Activated T-cell treated with anti-CD3 and anti-CD28 coated beads, Interleukin-2, amount 50 U/mL, for 4 hours (primary cell): ENCODE measurements at regions not wholly inside any gene's neighbourhood (a gene's known extent, or its start where the extent isn't known, plus 50 kb on each side); places are given as distances from the start of the nearest gene placed in this dataset.
"Not testable (repeated sequence)": the region's sequence is repeated elsewhere in the genome, so short reads cannot be mapped to it uniquely, and the experiment has no call there.

Source experiments
- ATAC-seq, 2 donors: fragments of 200-7000 bp; cut with Tn5 transposase; one replicate each; pipeline ENCODE4 v1.10.0; 2021
- DNase-seq: peaks from one replicate; pipeline ENCODE4 v3.0.0-alpha.2; 2020
- H3K27me3 Mint-ChIP-seq: one replicate; pipeline ENCODE4 v1.8.0; 2021; ENCODE audit warnings: low read depth, mixed read lengths
- H3K36me3 Mint-ChIP-seq: one replicate; pipeline ENCODE4 v1.8.0; 2022; ENCODE audit warnings: mixed read lengths; ENCODE audit not compliant: insufficient read depth
- H3K4me1 Mint-ChIP-seq: one replicate; pipeline ENCODE4 v1.8.0; 2021; ENCODE audit warnings: low read depth, mixed read lengths
- H3K4me3 Mint-ChIP-seq: one replicate; pipeline ENCODE4 v1.8.0; 2021; ENCODE audit warnings: mild to moderate bottlenecking, moderate library complexity, mixed read lengths
- H3K9me3 Mint-ChIP-seq: one replicate; pipeline ENCODE4 v1.8.0; 2021; ENCODE audit warnings: mixed read lengths

DNA sequence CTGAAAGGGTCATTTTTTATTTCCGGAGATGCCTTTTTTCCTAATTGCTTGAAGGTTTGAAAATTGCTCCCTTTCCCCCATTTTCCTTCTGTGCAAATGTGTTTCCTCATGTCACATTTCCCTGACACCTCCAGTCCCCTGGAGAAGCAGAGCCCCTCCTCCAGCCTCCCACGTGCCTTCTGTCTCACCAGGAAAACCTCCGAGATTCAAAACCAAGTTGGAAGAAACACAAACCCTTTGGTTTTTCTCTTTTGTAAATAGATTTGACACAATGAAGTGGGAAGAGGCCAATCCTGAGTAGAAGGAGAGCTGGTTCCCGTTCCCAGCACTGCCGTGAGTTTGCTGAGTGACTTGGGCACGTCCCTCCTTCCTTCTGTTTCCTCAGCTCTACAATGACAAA is 125.4 kb upstream of the MYCN start:
- Mint-ChIP-seq H3K4me3 (no peak overlapping the region), H3K9me3 (no peaks in the 10 kb centered on the region), H3K36me3 (no peaks in the 10 kb centered on the region), H3K27me3 (peaks cover 11% of the 10 kb centered on the region), H3K4me1 (no peaks in the 10 kb centered on the region)
- no peak for DNase-seq
- no peak for ATAC-seq

DNA sequence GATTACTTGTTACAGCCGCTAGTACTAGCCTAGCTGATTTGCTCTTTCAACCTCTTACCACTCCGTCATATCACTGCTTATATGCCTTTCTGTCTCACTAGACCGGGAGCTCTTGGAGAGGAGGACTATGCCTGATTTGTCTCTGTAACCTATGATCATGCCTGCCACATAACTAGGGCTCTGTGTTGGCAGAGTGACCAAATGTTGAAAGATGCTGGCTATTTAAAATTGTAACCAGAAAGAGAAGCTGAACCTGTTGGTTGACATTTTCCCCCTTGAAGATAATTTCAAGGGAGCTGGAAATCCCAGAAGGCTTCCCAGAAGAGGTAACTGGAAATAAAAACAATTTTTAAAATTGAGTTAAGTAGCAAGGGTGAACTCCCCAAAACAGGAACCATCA is 124.1 kb upstream of the MYCN start:
- peaks cover 11% of the 10 kb centered on the region for H3K27me3 Mint-ChIP-seq
- no peaks in the 10 kb centered on the region for H3K36me3 Mint-ChIP-seq
- H3K4me3 Mint-ChIP-seq: no peak overlapping the region
- no peaks in the 10 kb centered on the region for H3K9me3 Mint-ChIP-seq
- ATAC-seq (no peak), DNase-seq (no peak)
- H3K4me1 Mint-ChIP-seq: no peaks in the 10 kb centered on the region

DNA sequence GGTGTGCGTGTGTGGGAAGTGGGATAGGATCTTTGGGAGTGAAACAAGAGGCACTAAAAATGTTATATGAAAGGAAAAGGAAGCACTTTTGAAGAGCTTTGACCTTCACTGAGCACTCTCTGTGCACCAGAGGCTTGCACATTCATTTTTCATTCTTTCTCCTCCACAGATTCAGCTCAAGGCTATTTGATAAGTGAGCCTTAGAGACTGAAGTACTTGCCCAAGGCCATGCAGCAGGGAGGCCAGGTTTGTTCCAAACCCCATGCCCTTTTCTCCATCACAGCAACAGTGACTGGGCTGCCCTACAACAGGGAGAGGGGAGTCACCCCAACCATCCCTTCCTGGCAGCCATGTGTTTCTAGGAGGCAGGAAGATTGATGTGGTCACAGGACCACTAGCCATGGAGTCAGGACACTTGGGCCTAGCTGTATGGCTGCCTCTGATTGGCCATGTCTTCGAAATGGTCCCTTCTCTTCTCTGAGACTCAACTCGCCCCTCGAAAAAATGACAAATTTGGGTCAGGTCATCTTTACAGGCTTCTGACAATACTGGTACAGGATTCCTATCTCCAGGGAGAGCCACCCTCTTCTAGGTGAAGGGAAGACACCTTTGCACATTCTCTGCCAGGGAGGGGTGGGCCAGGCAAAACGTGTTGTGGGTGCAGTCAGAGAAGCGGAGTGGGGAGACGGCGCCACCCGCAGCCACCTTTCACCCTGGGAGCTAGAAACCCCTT is 123.5 kb upstream of the MYCN start:
- peaks cover 11% of the 10 kb centered on the region for H3K27me3 Mint-ChIP-seq
- H3K4me1 Mint-ChIP-seq: no peaks in the 10 kb centered on the region
- no peaks in the 10 kb centered on the region for H3K9me3 Mint-ChIP-seq
- H3K36me3 Mint-ChIP-seq: no peaks in the 10 kb centered on the region
- no peak for DNase-seq
- no peak for ATAC-seq
- H3K4me3 Mint-ChIP-seq: no peak overlapping the region

GRCh38 chr2:15817748-15818147 is 122.6 kb upstream of the MYCN start:
- H3K9me3 Mint-ChIP-seq: no peaks in the 10 kb centered on the region
- no peak overlapping the region for H3K4me3 Mint-ChIP-seq
- H3K36me3 Mint-ChIP-seq: no peaks in the 10 kb centered on the region
- ATAC-seq: no peak
- DNase-seq: no peak
- H3K27me3 Mint-ChIP-seq: peaks cover 11% of the 10 kb centered on the region
- H3K4me1 Mint-ChIP-seq: no peaks in the 10 kb centered on the region

DNA sequence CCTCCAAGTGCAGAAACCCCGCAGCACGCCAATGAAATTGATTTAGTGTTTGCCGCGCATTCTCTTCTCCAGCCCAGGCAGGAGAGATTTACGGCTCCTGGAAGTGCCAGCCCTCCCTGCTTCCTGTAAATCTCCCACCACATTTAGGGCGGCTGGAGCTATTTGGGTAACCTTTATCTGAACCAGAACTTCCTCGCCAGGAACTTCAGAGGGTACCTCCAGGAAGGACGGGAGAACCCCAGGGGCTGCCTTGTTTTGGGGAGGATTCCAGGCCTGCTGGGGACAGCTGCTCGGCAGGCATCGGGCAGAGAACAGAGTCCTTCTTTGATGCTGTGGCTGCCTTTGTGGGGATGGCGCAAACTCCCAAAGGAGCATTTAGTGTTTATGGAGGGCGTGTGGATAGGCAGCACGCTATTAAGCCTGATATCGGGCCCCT is 122.0 kb upstream of the MYCN start:
- Mint-ChIP-seq H3K36me3 (no peaks in the 10 kb centered on the region), H3K4me3 (no peak overlapping the region), H3K4me1 (no peaks in the 10 kb centered on the region), H3K9me3 (no peaks in the 10 kb centered on the region), H3K27me3 (peaks cover 11% of the 10 kb centered on the region)
- ATAC-seq (no peak), DNase-seq (no peak)

DNA sequence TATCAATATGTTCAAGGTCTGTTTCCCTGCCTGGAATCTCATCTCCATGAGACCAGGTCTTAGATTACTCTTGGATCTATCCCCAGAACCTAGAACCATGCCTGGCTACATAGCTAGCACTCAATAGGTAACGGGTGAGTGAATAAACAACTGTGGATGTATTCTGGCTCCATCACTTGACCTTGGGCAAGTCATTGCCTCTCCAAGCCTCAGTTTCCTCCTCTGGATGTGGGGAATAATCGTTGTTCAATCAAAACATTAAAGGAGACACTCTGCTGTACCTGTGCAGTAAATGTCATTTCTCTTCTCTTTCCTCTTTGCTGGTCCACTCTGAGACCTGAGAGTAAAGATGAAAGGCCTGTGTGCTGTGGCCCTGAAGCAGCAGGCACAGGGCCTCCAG is 121.5 kb upstream of the MYCN start:
- no peaks in the 10 kb centered on the region for H3K9me3 Mint-ChIP-seq
- H3K36me3 Mint-ChIP-seq: no peaks in the 10 kb centered on the region
- ATAC-seq (no peak), DNase-seq (no peak)
- H3K27me3 Mint-ChIP-seq: peaks cover 11% of the 10 kb centered on the region
- H3K4me3 Mint-ChIP-seq: no peak overlapping the region
- H3K4me1 Mint-ChIP-seq: no peaks in the 10 kb centered on the region

DNA sequence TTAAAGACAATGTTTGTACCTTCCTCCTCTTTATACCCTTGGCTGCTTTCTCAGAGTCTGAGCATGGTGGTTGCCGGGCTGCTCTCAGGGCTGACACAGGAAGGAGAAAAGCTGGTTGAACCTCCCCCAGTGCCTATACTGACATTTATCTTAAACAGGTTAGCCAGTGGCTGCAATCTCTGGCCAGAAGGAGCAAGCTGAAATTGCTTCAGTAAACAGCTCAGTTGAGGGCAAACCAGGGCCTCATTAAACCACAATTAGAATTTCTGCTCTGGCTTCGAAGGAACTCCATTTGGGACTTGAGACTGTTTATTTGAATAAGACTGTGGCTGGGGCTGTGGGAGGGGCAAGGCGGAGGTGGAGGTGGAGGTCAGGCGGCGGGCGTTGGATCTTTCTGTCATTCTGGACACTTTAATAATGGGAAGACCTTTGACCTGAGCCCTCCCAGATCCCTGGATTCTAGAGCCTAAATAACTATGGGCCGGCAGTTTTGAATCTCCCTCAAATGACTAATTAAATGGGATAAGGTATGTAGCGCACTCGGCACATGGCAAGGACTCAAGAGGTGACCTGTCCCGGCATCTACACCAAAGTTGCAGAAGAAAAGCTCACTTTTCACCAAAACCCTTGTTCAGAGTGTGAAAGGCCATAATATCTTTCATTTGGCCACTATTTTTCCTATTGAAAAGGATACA is 120.6 kb upstream of the MYCN start:
- no peaks in the 10 kb centered on the region for H3K9me3 Mint-ChIP-seq
- no peaks in the 10 kb centered on the region for H3K4me1 Mint-ChIP-seq
- no peaks in the 10 kb centered on the region for H3K36me3 Mint-ChIP-seq
- ATAC-seq: no peak
- H3K4me3 Mint-ChIP-seq: no peak overlapping the region
- DNase-seq: no peak
- peaks cover 11% of the 10 kb centered on the region for H3K27me3 Mint-ChIP-seq

DNA sequence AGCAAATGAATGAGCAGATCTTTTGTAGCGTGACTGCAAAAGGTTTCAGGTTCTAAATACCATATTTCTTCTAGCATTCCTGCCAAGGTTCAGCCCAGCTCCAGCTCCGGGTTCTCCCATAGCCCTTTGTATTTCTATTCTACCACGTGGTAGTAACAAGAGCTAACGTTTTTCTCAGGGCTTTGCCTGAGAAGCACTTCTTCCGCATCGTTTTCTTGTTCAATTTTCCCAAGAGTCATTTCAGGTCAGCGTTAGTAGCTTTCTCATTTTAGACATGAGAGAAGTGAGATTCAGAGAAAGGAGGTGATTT is 120.1 kb upstream of the MYCN start:
- no peaks in the 10 kb centered on the region for H3K9me3 Mint-ChIP-seq
- no peaks in the 10 kb centered on the region for H3K4me1 Mint-ChIP-seq
- no peaks in the 10 kb centered on the region for H3K36me3 Mint-ChIP-seq
- ATAC-seq (no peak), DNase-seq (no peak)
- H3K27me3 Mint-ChIP-seq: peaks cover 11% of the 10 kb centered on the region
- H3K4me3 Mint-ChIP-seq: no peak overlapping the region

DNA sequence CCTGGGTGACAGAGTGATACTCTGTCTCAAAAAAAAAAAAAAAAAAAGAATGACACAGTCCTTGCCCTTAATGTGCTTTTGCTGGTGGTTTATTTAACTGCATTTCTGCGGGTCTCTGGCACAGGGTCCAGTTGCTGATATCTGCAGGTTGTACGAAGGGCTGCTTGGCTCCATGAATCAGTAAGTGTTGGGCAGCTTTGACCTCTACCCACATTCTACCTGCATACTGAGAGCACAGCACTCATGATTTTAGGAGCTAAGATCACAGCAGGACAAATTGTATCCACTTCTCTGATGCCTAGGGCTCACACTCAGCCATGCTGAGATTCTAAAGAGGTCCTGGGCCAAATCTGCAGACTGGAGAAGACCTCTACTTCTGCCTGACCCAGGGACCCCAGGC is 119.4 kb upstream of the MYCN start:
- DNase-seq: no peak
- Mint-ChIP-seq H3K4me1 (no peaks in the 10 kb centered on the region), H3K4me3 (no peak overlapping the region), H3K9me3 (no peaks in the 10 kb centered on the region), H3K27me3 (peaks cover 12% of the 10 kb centered on the region), H3K36me3 (no peaks in the 10 kb centered on the region)
- ATAC-seq: no peak

- H3K27me3 Mint-ChIP-seq: peaks cover 9% of the 10 kb centered on the region
- ATAC-seq (peak in 1 of 2 donors; percentile 14), DNase-seq (no peak)
- H3K36me3 Mint-ChIP-seq: no peaks in the 10 kb centered on the region
- H3K4me3 Mint-ChIP-seq: no peak overlapping the region
- no peaks in the 10 kb centered on the region for H3K4me1 Mint-ChIP-seq
- no peaks in the 10 kb centered on the region for H3K9me3 Mint-ChIP-seq
These were observed 118.0 kb upstream of the MYCN start for GRCh38 chr2:15822151-15823044.

DNA sequence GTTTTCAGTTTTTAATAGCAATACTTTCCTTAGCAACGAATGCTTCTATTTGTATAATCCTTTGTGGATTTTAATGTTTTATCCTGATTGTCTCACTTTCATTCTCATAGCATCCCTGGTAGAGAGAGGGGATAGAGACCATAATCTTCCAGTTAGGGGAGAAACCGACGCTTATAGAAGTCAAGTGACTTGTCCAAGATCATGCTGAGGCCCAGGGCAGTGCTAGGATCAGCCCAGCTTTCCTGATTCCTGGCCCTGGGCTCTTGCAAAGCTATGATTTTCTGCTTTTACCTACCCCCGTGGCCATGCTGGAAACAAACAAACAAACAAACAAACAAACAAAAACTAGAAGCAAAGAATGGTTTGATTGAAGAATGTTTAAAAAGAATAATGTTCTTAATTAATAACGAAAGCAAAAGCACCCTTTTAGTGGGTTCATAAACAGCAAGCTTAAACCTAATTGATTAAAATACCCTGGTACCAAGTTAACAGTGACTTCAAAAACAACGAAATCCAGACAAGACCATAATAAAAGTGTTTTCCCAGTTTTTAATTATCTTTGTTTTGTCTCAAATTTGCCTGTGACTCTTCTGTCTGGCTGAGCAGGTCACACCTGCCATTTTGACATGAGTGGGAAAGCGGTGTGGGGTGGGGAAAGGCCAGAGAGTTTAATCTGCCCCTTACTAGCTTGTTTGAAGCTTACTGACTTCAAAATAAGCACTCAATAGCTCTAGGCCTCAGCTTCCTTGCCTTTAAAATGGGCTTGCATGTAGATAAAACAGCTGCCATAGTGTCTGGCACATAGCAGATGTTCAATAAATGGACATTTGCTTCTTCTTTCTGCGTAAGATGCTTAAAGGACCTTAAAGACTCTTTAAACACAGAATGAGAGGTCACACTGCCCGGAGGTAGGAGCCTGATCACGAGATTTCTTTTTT is 116.6 kb upstream of the MYCN start:
- Mint-ChIP-seq H3K4me1 (no peaks in the 10 kb centered on the region), H3K9me3 (no peaks in the 10 kb centered on the region), H3K4me3 (no peak overlapping the region), H3K27me3 (peaks cover 2% of the 10 kb centered on the region), H3K36me3 (no peaks in the 10 kb centered on the region)
- no peak for DNase-seq
- no peak for ATAC-seq

- DNase-seq, H3K4me3 Mint-ChIP-seq, H3K4me1 Mint-ChIP-seq, H3K36me3 Mint-ChIP-seq, H3K9me3 Mint-ChIP-seq, ATAC-seq, H3K27me3 Mint-ChIP-seq: not testable (repeated sequence)
These were observed 115.9 kb upstream of the MYCN start for GRCh38 chr2:15824467-15824866.

GRCh38 chr2:15825276-15825980 is 114.9 kb upstream of the MYCN start:
- DNase-seq (no peak), ATAC-seq (no peak)
- no peaks in the 10 kb centered on the region for H3K4me1 Mint-ChIP-seq
- no peaks in the 10 kb centered on the region for H3K36me3 Mint-ChIP-seq
- H3K9me3 Mint-ChIP-seq: no peaks in the 10 kb centered on the region
- H3K4me3 Mint-ChIP-seq: no peak overlapping the region
- H3K27me3 Mint-ChIP-seq: peaks cover 2% of the 10 kb centered on the region
